Activated B cell treated with CpG ODN at 0.5 μM for 24 hours (primary cell): ENCODE measurements at regions not wholly inside any gene's neighbourhood (a gene's known extent, or its start where the extent isn't known, plus 50 kb on each side); places are given as distances from the start of the nearest gene placed in this dataset.

Source experiments
- ATAC-seq: fragments of 200-7000 bp; cut with Tn5 transposase; one replicate; pipeline ENCODE4 v1.10.0; 2021; ENCODE audit warnings: low read depth, mild to moderate bottlenecking, moderate library complexity
- CTCF ChIA-PET: fragments of 350-600 bp; sonication (Branson Sonifier 250); formaldehyde crosslinking; loops from one replicate; lab custom pipeline; 2021; ENCODE audit warnings: antibody characterized with exemption; lab: Charles Lee
- POLR2A ChIA-PET: fragments of 350-600 bp; sonication (Branson Sonifier 250); formaldehyde crosslinking; loops from one replicate; lab custom pipeline; 2021; ENCODE audit warnings: antibody characterized with exemption; lab: Charles Lee
- DNase-seq: peaks from one replicate; pipeline ENCODE4 v3.0.0; 2022
- H3K27ac Mint-ChIP-seq: one replicate; pipeline ENCODE4 v1.8.0; 2020; ENCODE audit warnings: mixed read lengths
- H3K27me3 Mint-ChIP-seq: one replicate; pipeline ENCODE4 v1.8.0; 2021; ENCODE audit warnings: mixed read lengths
- H3K36me3 Mint-ChIP-seq: one replicate; pipeline ENCODE4 v1.8.0; 2021; ENCODE audit warnings: low read depth, mixed read lengths
- H3K4me1 Mint-ChIP-seq: one replicate; pipeline ENCODE4 v1.8.0; 2021; ENCODE audit warnings: mixed read lengths
- H3K4me3 Mint-ChIP-seq: one replicate; pipeline ENCODE4 v1.8.0; 2020; ENCODE audit warnings: mild to moderate bottlenecking, mixed read lengths
- H3K9me3 Mint-ChIP-seq: one replicate; pipeline ENCODE4 v1.8.0; 2020; ENCODE audit warnings: mixed read lengths
- intact Hi-C: fragments of 100-400 bp; cut with micrococcal nuclease; formaldehyde crosslinking; loops from one replicate; pipeline ENCODE4 v1.15.1; 2024
- TF ChIP-seq, protein P1 (sequence below): fragments of 200-600 bp; IDR thresholded peaks from one replicate; pipeline ENCODE4 v1.8.0; 2022; ENCODE audit warnings: antibody characterized with exemption, mild to moderate bottlenecking

DNA sequence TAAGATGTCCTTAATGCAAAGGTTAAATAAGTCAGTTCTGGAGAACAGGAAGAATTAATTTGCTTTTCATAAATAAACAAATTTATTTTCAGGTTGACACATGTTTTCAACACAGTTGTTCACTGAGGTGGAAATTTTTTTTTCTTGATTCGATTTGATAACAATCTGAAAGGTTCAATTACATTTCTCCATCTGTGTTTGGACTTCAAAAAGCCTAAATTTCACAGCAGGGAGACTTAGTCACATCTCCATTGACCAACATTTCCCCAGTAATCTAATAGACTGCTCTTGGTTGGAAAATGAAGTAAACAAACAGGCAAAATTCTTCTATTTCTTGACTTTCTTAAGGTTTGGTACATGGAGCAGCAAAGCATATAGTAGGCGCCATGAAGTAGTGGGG, 134.9 kb upstream of the CPNE8 start:
- H3K27ac Mint-ChIP-seq = no peak overlapping the region
- POLR2A ChIA-PET = no interaction called here
- H3K27me3 Mint-ChIP-seq = no peaks in the 10 kb centered on the region
- H3K9me3 Mint-ChIP-seq = no peaks in the 10 kb centered on the region
- intact Hi-C loops = no loop called here
- CTCF ChIA-PET = no interaction called here
- no peaks in the 10 kb centered on the region for H3K4me1 Mint-ChIP-seq
- DNase-seq = no peak
- no peaks in the 10 kb centered on the region for H3K36me3 Mint-ChIP-seq
- no peak overlapping the region for H3K4me3 Mint-ChIP-seq
- TF ChIP-seq, protein P1, sequence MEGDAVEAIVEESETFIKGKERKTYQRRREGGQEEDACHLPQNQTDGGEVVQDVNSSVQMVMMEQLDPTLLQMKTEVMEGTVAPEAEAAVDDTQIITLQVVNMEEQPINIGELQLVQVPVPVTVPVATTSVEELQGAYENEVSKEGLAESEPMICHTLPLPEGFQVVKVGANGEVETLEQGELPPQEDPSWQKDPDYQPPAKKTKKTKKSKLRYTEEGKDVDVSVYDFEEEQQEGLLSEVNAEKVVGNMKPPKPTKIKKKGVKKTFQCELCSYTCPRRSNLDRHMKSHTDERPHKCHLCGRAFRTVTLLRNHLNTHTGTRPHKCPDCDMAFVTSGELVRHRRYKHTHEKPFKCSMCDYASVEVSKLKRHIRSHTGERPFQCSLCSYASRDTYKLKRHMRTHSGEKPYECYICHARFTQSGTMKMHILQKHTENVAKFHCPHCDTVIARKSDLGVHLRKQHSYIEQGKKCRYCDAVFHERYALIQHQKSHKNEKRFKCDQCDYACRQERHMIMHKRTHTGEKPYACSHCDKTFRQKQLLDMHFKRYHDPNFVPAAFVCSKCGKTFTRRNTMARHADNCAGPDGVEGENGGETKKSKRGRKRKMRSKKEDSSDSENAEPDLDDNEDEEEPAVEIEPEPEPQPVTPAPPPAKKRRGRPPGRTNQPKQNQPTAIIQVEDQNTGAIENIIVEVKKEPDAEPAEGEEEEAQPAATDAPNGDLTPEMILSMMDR = no peak
- ATAC-seq = no peak

GRCh38 chr12:39037115-39037514, 131.7 kb upstream of the CPNE8 start:
- Mint-ChIP-seq H3K27ac (no peak overlapping the region), H3K4me3 (no peak overlapping the region), H3K36me3 (no peaks in the 10 kb centered on the region), H3K27me3 (no peaks in the 10 kb centered on the region), H3K9me3 (no peaks in the 10 kb centered on the region), H3K4me1 (no peaks in the 10 kb centered on the region)
- no peak for DNase-seq
- intact Hi-C loops = no loop called here
- TF ChIP-seq, protein P1 = no peak
- ATAC-seq = no peak
- POLR2A ChIA-PET = no interaction called here
- CTCF ChIA-PET = no interaction called here

GRCh38 chr12:39036105-39036504, 130.7 kb upstream of the CPNE8 start:
- H3K4me3 Mint-ChIP-seq = no peak overlapping the region
- H3K36me3 Mint-ChIP-seq = no peaks in the 10 kb centered on the region
- ChIA-PET CTCF (no interaction called here), POLR2A (no interaction called here)
- DNase-seq (no peak), ATAC-seq (no peak)
- no peaks in the 10 kb centered on the region for H3K4me1 Mint-ChIP-seq
- H3K9me3 Mint-ChIP-seq = no peaks in the 10 kb centered on the region
- no peaks in the 10 kb centered on the region for H3K27me3 Mint-ChIP-seq
- H3K27ac Mint-ChIP-seq = no peak overlapping the region
- intact Hi-C loops = no loop called here
- TF ChIP-seq, protein P1 = no peak

GRCh38 chr12:39033782-39034181, 128.4 kb upstream of the CPNE8 start:
- Mint-ChIP-seq H3K9me3 (no peaks in the 10 kb centered on the region), H3K27me3 (no peaks in the 10 kb centered on the region), H3K4me1 (no peaks in the 10 kb centered on the region), H3K27ac (no peak overlapping the region), H3K4me3 (no peak overlapping the region), H3K36me3 (no peaks in the 10 kb centered on the region)
- intact Hi-C loops = no loop called here
- CTCF ChIA-PET = no interaction called here
- ATAC-seq (no peak), DNase-seq (no peak)
- TF ChIP-seq, protein P1 = no peak
- POLR2A ChIA-PET = no interaction called here

DNA sequence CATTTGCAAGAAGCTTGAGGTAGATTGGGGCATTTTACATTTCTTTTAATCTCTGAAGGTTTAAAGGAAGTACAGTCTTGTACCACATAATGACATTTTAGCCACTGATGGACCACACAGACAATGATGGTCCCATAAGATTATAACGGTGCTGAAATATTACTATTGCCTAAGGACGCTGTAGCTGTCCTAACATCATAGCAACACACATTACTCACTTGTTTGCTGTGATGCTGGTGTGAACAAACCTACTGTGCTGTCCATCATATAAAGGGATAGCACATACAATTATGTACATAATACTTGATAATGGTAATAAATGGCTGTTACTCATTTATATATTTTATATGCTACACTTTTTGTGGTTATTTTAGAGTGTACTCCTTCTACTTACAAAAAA, 127.1 kb upstream of the CPNE8 start:
- DNase-seq (no peak), ATAC-seq (no peak)
- TF ChIP-seq, protein P1 = no peak
- intact Hi-C loops = no loop called here
- Mint-ChIP-seq H3K9me3 (no peaks in the 10 kb centered on the region), H3K27ac (no peak overlapping the region), H3K36me3 (no peaks in the 10 kb centered on the region), H3K27me3 (no peaks in the 10 kb centered on the region), H3K4me1 (no peaks in the 10 kb centered on the region), H3K4me3 (no peak overlapping the region)
- CTCF ChIA-PET = no interaction called here
- POLR2A ChIA-PET = no interaction called here
